ENCODE measurements at regions not wholly inside any gene's neighbourhood (a gene's known extent, or its start where the extent isn't known, plus 50 kb on each side); places are given as distances from the start of the nearest gene placed in this dataset.
"Not testable (repeated sequence)": the region's sequence is repeated elsewhere in the genome, so short reads cannot be mapped to it uniquely, and the experiment has no call there.

- TF ChIP-seq CTCF (conservative IDR thresholded peaks at IDR 0.05): no peak
- H3K27ac ChIP-seq: no peak overlapping the region
These were observed 75.2 kb upstream of the SSBP2 start for GRCh38 chr5:81826128-81826527.

GRCh38 chr5:81825237-81825636, 74.3 kb upstream of the SSBP2 start:
- TF ChIP-seq CTCF (conservative IDR thresholded peaks at IDR 0.05): no peak
- H3K27ac ChIP-seq: no peak overlapping the region

GRCh38 chr5:81823736-81824135, 72.8 kb upstream of the SSBP2 start:
- not testable (repeated sequence) for H3K27ac ChIP-seq

GRCh38 chr5:81820863-81821262, 70.0 kb upstream of the SSBP2 start:
- no peak overlapping the region for H3K27ac ChIP-seq
- TF ChIP-seq CTCF (conservative IDR thresholded peaks at IDR 0.05): no peak

GRCh38 chr5:81820318-81820636, 69.4 kb upstream of the SSBP2 start:
- H3K27ac ChIP-seq: no peak overlapping the region

GRCh38 chr5:81819556-81820317, 68.8 kb upstream of the SSBP2 start:
- H3K27ac ChIP-seq: no peak overlapping the region
- TF ChIP-seq CTCF (conservative IDR thresholded peaks at IDR 0.05): no peak

More at GRCh38 chr5:81820318-81820636, 69.4 kb upstream of the SSBP2 start:
- no peak for TF ChIP-seq CTCF (conservative IDR thresholded peaks at IDR 0.05)

GRCh38 chr5:81817980-81818379, 67.1 kb upstream of the SSBP2 start:
- no peak overlapping the region for H3K27ac ChIP-seq
- no peak for TF ChIP-seq CTCF (conservative IDR thresholded peaks at IDR 0.05)

- no peak for TF ChIP-seq CTCF (conservative IDR thresholded peaks at IDR 0.05)
- H3K27ac ChIP-seq: no peak overlapping the region
These were observed 66.2 kb upstream of the SSBP2 start for GRCh38 chr5:81817086-81817485.
